Suppressor macrophage (primary cell): ENCODE measurements at regions not wholly inside any gene's neighbourhood (a gene's known extent, or its start where the extent isn't known, plus 50 kb on each side); places are given as distances from the start of the nearest gene placed in this dataset.
A peak's percentile ranks its signal among the peaks of the same experiment; 100 is the strongest.

Experiments
- DNase-seq, 4 experiments: peaks; one replicate each; pipeline ENCODE4 v3.0.0-alpha.2; 2020 to 2022

GRCh38 chr18:24736662-24737330, 276.4 kb downstream of the HRH4 start:
- no peak for DNase-seq

- no peak for DNase-seq
These were observed 280.4 kb downstream of the HRH4 start for GRCh38 chr18:24740829-24741228.

- DNase-seq: no peak
These were observed 280.9 kb downstream of the HRH4 start for GRCh38 chr18:24741321-24741720.

GRCh38 chr18:24741965-24742724, 281.7 kb downstream of the HRH4 start:
- no peak for DNase-seq

GRCh38 chr18:24754583-24755253, 294.3 kb downstream of the HRH4 start:
- no peak for DNase-seq

- DNase-seq: no peak
These were observed 295.9 kb downstream of the HRH4 start for GRCh38 chr18:24756385-24756784.

GRCh38 chr18:24757134-24757533, 296.7 kb downstream of the HRH4 start:
- DNase-seq: no peak

- no peak for DNase-seq
These were observed 301.3 kb downstream of the HRH4 start for GRCh38 chr18:24761765-24762164.

- no peak for DNase-seq
These were observed 302.1 kb downstream of the HRH4 start for GRCh38 chr18:24762511-24762910.

GRCh38 chr18:24763765-24764513, 303.5 kb downstream of the HRH4 start:
- DNase-seq: no peak

GRCh38 chr18:24764766-24765165, 304.3 kb downstream of the HRH4 start:
- DNase-seq: no peak

GRCh38 chr18:24766376-24766775, 305.9 kb downstream of the HRH4 start:
- no peak for DNase-seq

- no peak for DNase-seq
These were observed 310.0 kb downstream of the HRH4 start for GRCh38 chr18:24770311-24771024.

- DNase-seq: no peak
These were observed 310.9 kb downstream of the HRH4 start for GRCh38 chr18:24771300-24771699.

GRCh38 chr18:24773101-24773500, 312.7 kb downstream of the HRH4 start:
- DNase-seq: no peak

GRCh38 chr18:24776019-24776418, 315.6 kb downstream of the HRH4 start:
- no peak for DNase-seq

- no peak for DNase-seq
These were observed 318.5 kb downstream of the HRH4 start for GRCh38 chr18:24778810-24779418.

- DNase-seq: no peak
These were observed 322.1 kb downstream of the HRH4 start for GRCh38 chr18:24782566-24782965.

- no peak for DNase-seq
These were observed 324.6 kb downstream of the HRH4 start for GRCh38 chr18:24785019-24785418.

- no peak for DNase-seq
These were observed 325.6 kb downstream of the HRH4 start for GRCh38 chr18:24786027-24786426.

GRCh38 chr18:24790347-24790746, 329.9 kb downstream of the HRH4 start:
- DNase-seq: peak in 3 of 4 experiments; percentile 40 to 44 (median 43)
